ENCODE measurements at regions not wholly inside any gene's neighbourhood (a gene's known extent, or its start where the extent isn't known, plus 50 kb on each side); places are given as distances from the start of the nearest gene placed in this dataset.

- Histone ChIP-seq H3K4me3 (ENCODE audit: control extremely low read depth in 1 of 5, extremely low read depth in 1 of 5, insufficient read depth in 1 of 5, low read depth in 2 of 5, low read length in 4 of 5) (no peak overlapping the region), H3K9ac (ENCODE audit: low read length) (no peak overlapping the region), H3K27ac (ENCODE audit: low read length in 2 of 2) (no peak overlapping the region), H3K36me3 (replicated peaks in 1 of 2; ENCODE audit: control extremely low read depth in 1 of 2, control insufficient read depth in 1 of 2, extremely low read depth in 1 of 2, insufficient read depth in 2 of 2, low read length in 1 of 2) (no peaks in the 10 kb centered on the region), H2AFZ (ENCODE audit: insufficient read depth, low read depth, low read length, poor library complexity, severe bottlenecking) (no peak overlapping the region), H4K20me1 (ENCODE audit: control insufficient read depth, insufficient read depth, low read length, poor library complexity, severe bottlenecking) (no peaks in the 10 kb centered on the region), H3K79me2 (ENCODE audit: control insufficient read depth, insufficient read depth, low read length) (no peaks in the 10 kb centered on the region), H3K9me3 (ENCODE audit: control extremely low read depth in 1 of 3, control insufficient read depth in 2 of 3, insufficient read depth in 1 of 3, low read length in 2 of 3) (no peaks in the 10 kb centered on the region), H3K4me2 (replicated peaks; ENCODE audit: low read depth, low read length, poor library complexity, severe bottlenecking) (no peak overlapping the region), H3K27me3 (replicated peaks in 1 of 4; ENCODE audit: control extremely low read depth in 1 of 4, control insufficient read depth in 3 of 4, insufficient read depth in 4 of 4, low read length in 3 of 4) (no peaks in the 10 kb centered on the region), H3K4me1 (ENCODE audit: control insufficient read depth in 2 of 2, insufficient read depth in 2 of 2, low read length in 2 of 2) (no peaks in the 10 kb centered on the region)
- Mint-ChIP-seq H3K27ac (no peak overlapping the region), H3K4me1 (no peaks in the 10 kb centered on the region), H3K27me3 (no peaks in the 10 kb centered on the region), H3K4me3 (no peak overlapping the region), H3K9me3 (ENCODE audit: insufficient read depth) (no peaks in the 10 kb centered on the region)
- WGBS (ENCODE audit: insufficient coverage): no CpG with 5 or more reads among the region's 8 CpGs
- no peak for TF ChIP-seq EZH2 (IDR thresholded peaks at IDR 0.05; ENCODE audit: borderline replicate concordance, insufficient read depth, low read depth, low read length, poor library complexity, severe bottlenecking)
- TF ChIP-seq CTCF (IDR thresholded peaks at IDR 0.05): no peak
- POLR2A ChIA-PET: no interaction called here
- intact Hi-C loops (cut with micrococcal nuclease): no loop called here
- CTCF ChIA-PET: no interaction called here
- ATAC-seq (ENCODE audit: low read depth) (no peak), DNase-seq (no peak)
These were observed 332.0 kb downstream of the RAPGEF2 start for GRCh38 chr4:159434871-159435241.

- no peak overlapping the region for H3K27ac Mint-ChIP-seq
- Histone ChIP-seq H3K4me2 (replicated peaks; ENCODE audit: low read depth, low read length, poor library complexity, severe bottlenecking) (no peak overlapping the region), H3K36me3 (replicated peaks in 1 of 2; ENCODE audit: control extremely low read depth in 1 of 2, control insufficient read depth in 1 of 2, extremely low read depth in 1 of 2, insufficient read depth in 2 of 2, low read length in 1 of 2) (no peaks in the 10 kb centered on the region), H3K4me1 (ENCODE audit: control insufficient read depth in 2 of 2, insufficient read depth in 2 of 2, low read length in 2 of 2) (no peaks in the 10 kb centered on the region), H3K4me3 (ENCODE audit: control extremely low read depth in 1 of 5, extremely low read depth in 1 of 5, insufficient read depth in 1 of 5, low read depth in 2 of 5, low read length in 4 of 5) (no peak overlapping the region), H3K9me3 (ENCODE audit: control extremely low read depth in 1 of 3, control insufficient read depth in 2 of 3, insufficient read depth in 1 of 3, low read length in 2 of 3) (no peaks in the 10 kb centered on the region), H4K20me1 (ENCODE audit: control insufficient read depth, insufficient read depth, low read length, poor library complexity, severe bottlenecking) (no peaks in the 10 kb centered on the region), H2AFZ (ENCODE audit: insufficient read depth, low read depth, low read length, poor library complexity, severe bottlenecking) (no peak overlapping the region), H3K27ac (ENCODE audit: low read length in 2 of 2) (no peak overlapping the region), H3K79me2 (ENCODE audit: control insufficient read depth, insufficient read depth, low read length) (no peaks in the 10 kb centered on the region), H3K27me3 (replicated peaks in 1 of 4; ENCODE audit: control extremely low read depth in 1 of 4, control insufficient read depth in 3 of 4, insufficient read depth in 4 of 4, low read length in 3 of 4) (no peaks in the 10 kb centered on the region), H3K9ac (ENCODE audit: low read length) (no peak overlapping the region)
- no peak overlapping the region for H3K4me3 Mint-ChIP-seq
- TF ChIP-seq EZH2 (IDR thresholded peaks at IDR 0.05; ENCODE audit: borderline replicate concordance, insufficient read depth, low read depth, low read length, poor library complexity, severe bottlenecking) (no peak), CTCF (IDR thresholded peaks at IDR 0.05) (no peak)
- no peaks in the 10 kb centered on the region for H3K9me3 Mint-ChIP-seq (ENCODE audit: insufficient read depth)
- DNase-seq (no peak), ATAC-seq (ENCODE audit: low read depth) (no peak)
- ChIA-PET CTCF (no interaction called here), POLR2A (no interaction called here)
- 0% methylated on average over 1 of the region's 3 CpGs for whole genome bisulfite sequencing (ENCODE audit: insufficient coverage)
- no peaks in the 10 kb centered on the region for H3K4me1 Mint-ChIP-seq
- H3K27me3 Mint-ChIP-seq: no peaks in the 10 kb centered on the region
- intact Hi-C loops (cut with micrococcal nuclease): no loop called here
These were observed 332.7 kb downstream of the RAPGEF2 start for GRCh38 chr4:159435561-159436023.

Data from B cell (primary cell).